ENCODE measurements at regions not wholly inside any gene's neighbourhood (a gene's known extent, or its start where the extent isn't known, plus 50 kb on each side); places are given as distances from the start of the nearest gene placed in this dataset.

DNA sequence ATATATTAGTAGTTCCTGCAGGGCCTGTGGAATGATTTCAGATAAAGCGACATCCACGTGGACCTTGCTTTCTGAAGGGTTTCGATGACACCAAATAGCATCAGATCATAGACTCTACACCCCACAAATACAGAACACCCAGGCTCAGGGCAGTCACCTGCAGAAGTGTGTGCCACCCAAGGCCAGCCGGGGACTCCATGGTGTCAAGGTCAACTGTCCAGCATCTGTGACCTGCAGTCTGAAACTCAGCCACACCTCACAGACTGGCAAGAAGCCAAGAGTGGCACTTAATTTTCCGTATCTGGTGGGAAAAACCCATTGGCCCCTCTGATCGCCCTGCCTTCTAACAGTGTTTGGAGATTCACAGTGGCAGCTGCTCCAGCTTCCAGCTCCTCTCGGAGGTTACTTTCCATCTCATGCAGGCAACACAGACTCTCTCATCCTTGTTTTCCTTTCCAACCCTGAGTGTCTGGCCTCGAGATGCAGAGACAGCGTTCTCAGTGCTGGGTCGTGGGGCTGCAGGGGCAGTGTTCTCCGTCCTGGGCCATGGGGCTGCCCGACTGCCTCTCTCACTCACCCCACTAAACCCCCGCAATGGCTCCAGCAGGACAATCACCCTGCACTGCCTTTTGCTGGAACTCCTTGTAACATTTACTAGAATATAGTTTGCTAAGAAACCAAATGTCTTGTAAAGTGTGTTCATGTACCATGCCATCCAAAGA, 221.9 kb downstream of the IRX2 start:
- TF ChIP-seq, protein P1, sequence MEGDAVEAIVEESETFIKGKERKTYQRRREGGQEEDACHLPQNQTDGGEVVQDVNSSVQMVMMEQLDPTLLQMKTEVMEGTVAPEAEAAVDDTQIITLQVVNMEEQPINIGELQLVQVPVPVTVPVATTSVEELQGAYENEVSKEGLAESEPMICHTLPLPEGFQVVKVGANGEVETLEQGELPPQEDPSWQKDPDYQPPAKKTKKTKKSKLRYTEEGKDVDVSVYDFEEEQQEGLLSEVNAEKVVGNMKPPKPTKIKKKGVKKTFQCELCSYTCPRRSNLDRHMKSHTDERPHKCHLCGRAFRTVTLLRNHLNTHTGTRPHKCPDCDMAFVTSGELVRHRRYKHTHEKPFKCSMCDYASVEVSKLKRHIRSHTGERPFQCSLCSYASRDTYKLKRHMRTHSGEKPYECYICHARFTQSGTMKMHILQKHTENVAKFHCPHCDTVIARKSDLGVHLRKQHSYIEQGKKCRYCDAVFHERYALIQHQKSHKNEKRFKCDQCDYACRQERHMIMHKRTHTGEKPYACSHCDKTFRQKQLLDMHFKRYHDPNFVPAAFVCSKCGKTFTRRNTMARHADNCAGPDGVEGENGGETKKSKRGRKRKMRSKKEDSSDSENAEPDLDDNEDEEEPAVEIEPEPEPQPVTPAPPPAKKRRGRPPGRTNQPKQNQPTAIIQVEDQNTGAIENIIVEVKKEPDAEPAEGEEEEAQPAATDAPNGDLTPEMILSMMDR (IDR thresholded peaks at IDR 0.05): no peak
- Histone ChIP-seq H3K9me3 (peaks cover 0 to 7% (median 0%) of the 10 kb centered on the region in 3 donors), H3K4me1 (no peaks in the 10 kb centered on the region), H3K27ac (no peak overlapping the region), H3K27me3 (no peaks in the 10 kb centered on the region), H3K36me3 (no peaks in the 10 kb centered on the region), H3K4me3 (no peak overlapping the region)
- no peak for DNase-seq
- intact Hi-C loops (cut with DNase I; ENCODE audit: low total_unique reads): no loop called here

- H3K9me3 ChIP-seq: no peaks in the 10 kb centered on the region
- TF ChIP-seq, protein P1 (IDR thresholded peaks at IDR 0.05): no peak
- DNase-seq: no peak
- H3K36me3 ChIP-seq: no peaks in the 10 kb centered on the region
- no peak overlapping the region for H3K27ac ChIP-seq
- H3K27me3 ChIP-seq: no peaks in the 10 kb centered on the region
- intact Hi-C loops (cut with DNase I; ENCODE audit: low total_unique reads): no loop called here
- no peaks in the 10 kb centered on the region for H3K4me1 ChIP-seq
- H3K4me3 ChIP-seq: no peak overlapping the region
These were observed 226.1 kb downstream of the IRX2 start for GRCh38 chr5:2525351-2525750.

- intact Hi-C loops (cut with DNase I; ENCODE audit: low total_unique reads): no loop called here
- TF ChIP-seq, protein P1 (IDR thresholded peaks at IDR 0.05): no peak
- DNase-seq: no peak
These were observed 226.9 kb downstream of the IRX2 start for GRCh38 chr5:2524620-2525019.

GRCh38 chr5:2523180-2523579, 228.3 kb downstream of the IRX2 start:
- Histone ChIP-seq H3K36me3 (no peaks in the 10 kb centered on the region), H3K27ac (no peak overlapping the region), H3K27me3 (no peaks in the 10 kb centered on the region), H3K4me1 (no peaks in the 10 kb centered on the region), H3K4me3 (no peak overlapping the region), H3K9me3 (no peaks in the 10 kb centered on the region)
- TF ChIP-seq, protein P1 (IDR thresholded peaks at IDR 0.05): no peak
- DNase-seq: no peak
- intact Hi-C loops (cut with DNase I; ENCODE audit: low total_unique reads): no loop called here

More at GRCh38 chr5:2524620-2525019, 226.9 kb downstream of the IRX2 start:
- Histone ChIP-seq H3K27me3 (no peaks in the 10 kb centered on the region), H3K9me3 (no peaks in the 10 kb centered on the region), H3K27ac (no peak overlapping the region), H3K4me3 (no peak overlapping the region), H3K4me1 (no peaks in the 10 kb centered on the region), H3K36me3 (no peaks in the 10 kb centered on the region)

DNA sequence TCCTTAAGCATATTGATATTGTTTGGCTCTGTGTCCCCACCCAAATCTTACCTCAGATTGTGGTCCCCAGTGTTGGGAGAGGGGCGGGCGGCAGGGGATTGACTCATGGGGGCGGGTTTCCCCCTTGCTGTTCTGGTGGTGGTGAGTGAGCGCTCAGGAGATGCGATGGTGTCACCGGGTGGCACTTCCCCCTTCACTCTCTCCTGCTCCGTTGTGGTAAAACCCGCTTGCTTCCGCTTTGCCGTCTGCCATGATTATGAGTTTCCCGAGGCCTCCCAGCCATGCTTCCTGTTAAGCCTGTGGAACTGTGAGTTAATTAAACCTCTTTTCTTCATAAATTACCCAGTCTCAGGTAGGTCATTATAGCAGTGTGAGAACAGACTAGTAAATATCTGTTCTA, 229.1 kb downstream of the IRX2 start:
- TF ChIP-seq, protein P1 (IDR thresholded peaks at IDR 0.05): no peak
- no peak overlapping the region for H3K4me3 ChIP-seq
- H3K27ac ChIP-seq: no peak overlapping the region
- intact Hi-C loops (cut with DNase I; ENCODE audit: low total_unique reads): no loop called here
- no peaks in the 10 kb centered on the region for H3K36me3 ChIP-seq
- H3K9me3 ChIP-seq: no peaks in the 10 kb centered on the region
- no peaks in the 10 kb centered on the region for H3K4me1 ChIP-seq
- no peak for DNase-seq
- H3K27me3 ChIP-seq: no peaks in the 10 kb centered on the region

Data from tibial artery (tissue), 4 donors.